PC-3 (cell line): ENCODE measurements at regions not wholly inside any gene's neighbourhood (a gene's known extent, or its start where the extent isn't known, plus 50 kb on each side); places are given as distances from the start of the nearest gene placed in this dataset.

Experiments used
- ATAC-seq: fragments of 200-7000 bp; cut with Tn5 transposase; 2 replicates; pipeline ENCODE4 v1.9.1; 2020; ENCODE audit warnings: mild to moderate bottlenecking, moderate library complexity
- BruUV-seq: library from RNA; stranded (reverse); fragments of 400-500 nt; replicated peaks from 2 replicates; lab custom pipeline; 2021; lab: Mats Ljungman, UMichigan
- CTCF ChIA-PET: fragments of 300-600 bp; sonication (Branson Sonifier 250); formaldehyde crosslinking; loops from one replicate; lab custom pipeline; 2022; ENCODE audit warnings: antibody characterized with exemption; lab: Charles Lee
- POLR2A ChIA-PET: fragments of 300-600 bp; sonication (Branson Sonifier 250); formaldehyde crosslinking; loops from one replicate; lab custom pipeline; 2022; ENCODE audit warnings: antibody characterized with exemption; ENCODE audit not compliant: unreplicated experiment; lab: Charles Lee
- DNase-seq: peaks from one replicate; pipeline ENCODE4 v3.0.0-alpha.2; 2015
- H2AFZ ChIP-seq: fragments of 300-600 bp; sonication (generic); 2 replicates; pipeline ENCODE4 v1.6.0; 2016; ENCODE audit warnings: antibody characterized with exemption, low read length
- H3F3A ChIP-seq: fragments of 300-600 bp; sonication (generic); one replicate; pipeline ENCODE4 v1.6.0; 2017; ENCODE audit warnings: antibody characterized with exemption, low read length, control low read depth, mild to moderate bottlenecking; ENCODE audit not compliant: unreplicated experiment
- H3K27ac ChIP-seq: fragments of 300-600 bp; sonication (generic); 2 replicates; pipeline ENCODE4 v1.5.1; 2016; ENCODE audit warnings: mild to moderate bottlenecking, low read length
- H3K27me3 ChIP-seq: fragments of 300-600 bp; sonication (generic); 2 replicates; pipeline ENCODE4 v1.6.1; 2016; ENCODE audit warnings: low read length, mixed read lengths
- H3K36me3 ChIP-seq: fragments of 300-600 bp; sonication (generic); 2 replicates; pipeline ENCODE4 v1.6.1; 2016; ENCODE audit warnings: low read depth, mixed run types, low read length, mixed read lengths
- H3K4me1 ChIP-seq: fragments of 300-600 bp; sonication (generic); 2 replicates; pipeline ENCODE4 v1.5.1; 2016; ENCODE audit warnings: low read length; ENCODE audit not compliant: insufficient read depth
- H3K4me2 ChIP-seq: fragments of 300-600 bp; sonication (generic); 2 replicates; pipeline ENCODE4 v1.6.0; 2016; ENCODE audit warnings: low read length
- H3K4me3 ChIP-seq: fragments of 300-600 bp; sonication (generic); 2 replicates; pipeline ENCODE4 v1.5.1; 2016; ENCODE audit warnings: mild to moderate bottlenecking, low read length, mixed read lengths
- H3K79me2 ChIP-seq: fragments of 300-600 bp; sonication (generic); 2 replicates; pipeline ENCODE4 v1.6.1; 2017; ENCODE audit warnings: low read length, mixed read lengths
- H3K9ac ChIP-seq: fragments of 300-600 bp; sonication (generic); 2 replicates; pipeline ENCODE4 v1.6.0; 2016; ENCODE audit warnings: mild to moderate bottlenecking, low read length
- H3K9me2 ChIP-seq: fragments of 300-600 bp; sonication (generic); replicated peaks from 2 replicates; pipeline ENCODE4 v1.6.1; 2016; ENCODE audit warnings: mixed run types, low read length, mixed read lengths
- H3K9me3 ChIP-seq: fragments of 300-600 bp; sonication (generic); 2 replicates; pipeline ENCODE4 v1.6.1; 2016; ENCODE audit warnings: low read length, mixed read lengths
- H4K20me1 ChIP-seq: fragments of 300-600 bp; sonication (generic); 2 replicates; pipeline ENCODE4 v1.6.1; 2016; ENCODE audit warnings: low read length, mixed read lengths
- CTCF ChIP-seq: fragments of 300-600 bp; sonication (generic); conservative IDR thresholded peaks from 2 replicates; pipeline ENCODE4 v1.5.1; 2017; ENCODE audit warnings: antibody characterized with exemption, low read depth, mild to moderate bottlenecking, low read length
- EZH2 ChIP-seq: fragments of 300-600 bp; sonication (generic); IDR thresholded peaks from one replicate; pipeline ENCODE4 v1.6.1; 2017; ENCODE audit warnings: antibody characterized with exemption, mild to moderate bottlenecking, low read length; ENCODE audit not compliant: unreplicated experiment
- EZH2phosphoT487 ChIP-seq: fragments of 300-600 bp; sonication (generic); IDR thresholded peaks from 2 replicates; pipeline ENCODE4 v1.6.1; 2018; ENCODE audit warnings: mild to moderate bottlenecking, antibody characterized with exemption, low read length, borderline replicate concordance
- intact Hi-C: fragments of 100-400 bp; cut with micrococcal nuclease; formaldehyde crosslinking; loops from 2 replicates; pipeline ENCODE4 v1.9.0; 2023

GRCh38 chr4:75338352-75338880 lies 175.8 kb downstream of the RCHY1 start:
- ATAC-seq (no peak), DNase-seq (peak; percentile 47)
- intact Hi-C loops = no loop called here
- POLR2A ChIA-PET = no interaction called here
- no peaks in the 10 kb centered on the region for H3K9me3 ChIP-seq
- CTCF ChIA-PET = no interaction called here
- no peaks in the 10 kb centered on the region for H4K20me1 ChIP-seq
- no peak overlapping the region for H3K9ac ChIP-seq
- H3K4me1 ChIP-seq = no peaks in the 10 kb centered on the region
- H3K36me3 ChIP-seq = no peaks in the 10 kb centered on the region
- H3K27me3 ChIP-seq = no peaks in the 10 kb centered on the region
- no peaks in the 10 kb centered on the region for H3K9me2 ChIP-seq
- H2AFZ ChIP-seq = no peak overlapping the region
- TF ChIP-seq EZH2phosphoT487 (no peak), CTCF (no peak), EZH2 (no peak)
- H3F3A ChIP-seq = no peaks in the 10 kb centered on the region
- H3K4me2 ChIP-seq = no peak overlapping the region
- no peaks in the 10 kb centered on the region for H3K79me2 ChIP-seq
- no peak overlapping the region for H3K27ac ChIP-seq
- no TSS peak for BruUV-seq
- no peak overlapping the region for H3K4me3 ChIP-seq

- TF ChIP-seq EZH2phosphoT487 (no peak), CTCF (no peak), EZH2 (no peak)
- ATAC-seq = no peak
- Histone ChIP-seq H3K79me2 (no peaks in the 10 kb centered on the region), H3K4me2 (no peak overlapping the region), H3K27me3 (no peaks in the 10 kb centered on the region), H3K9ac (no peak overlapping the region), H3K4me1 (no peaks in the 10 kb centered on the region), H3K4me3 (no peak overlapping the region), H3K9me2 (no peaks in the 10 kb centered on the region), H4K20me1 (no peaks in the 10 kb centered on the region), H3K9me3 (no peaks in the 10 kb centered on the region), H2AFZ (no peak overlapping the region), H3F3A (no peaks in the 10 kb centered on the region), H3K36me3 (no peaks in the 10 kb centered on the region), H3K27ac (no peak overlapping the region)
- no peak for DNase-seq
- POLR2A ChIA-PET = no interaction called here
- BruUV-seq = no TSS peak
- CTCF ChIA-PET = no interaction called here
- intact Hi-C loops = no loop called here
These were observed 186.2 kb downstream of the RCHY1 start for GRCh38 chr4:75327804-75328512.

GRCh38 chr4:75325318-75325979 lies 188.8 kb downstream of the RCHY1 start:
- no peak overlapping the region for H3K9ac ChIP-seq
- H3K4me2 ChIP-seq = no peak overlapping the region
- H3K36me3 ChIP-seq = no peaks in the 10 kb centered on the region
- TF ChIP-seq EZH2phosphoT487 = no peak
- no peak for TF ChIP-seq CTCF
- no peak for TF ChIP-seq EZH2
- H4K20me1 ChIP-seq = no peaks in the 10 kb centered on the region
- no peaks in the 10 kb centered on the region for H3K9me3 ChIP-seq
- H3K4me1 ChIP-seq = peaks cover 5% of the 10 kb centered on the region; the same call in 1 of the 2 replicates
- ATAC-seq (no peak), DNase-seq (no peak)
- no peak overlapping the region for H3K4me3 ChIP-seq
- no peak overlapping the region for H3K27ac ChIP-seq
- CTCF ChIA-PET = no interaction called here
- intact Hi-C loops = no loop called here
- H3K27me3 ChIP-seq = no peaks in the 10 kb centered on the region
- H3K9me2 ChIP-seq = no peaks in the 10 kb centered on the region
- no peaks in the 10 kb centered on the region for H3K79me2 ChIP-seq
- no TSS peak for BruUV-seq
- POLR2A ChIA-PET = no interaction called here
- no peaks in the 10 kb centered on the region for H3F3A ChIP-seq
- H2AFZ ChIP-seq = no peak overlapping the region
